Neural cell (in vitro differentiated cells): ENCODE measurements at regions not wholly inside any gene's neighbourhood (a gene's known extent, or its start where the extent isn't known, plus 50 kb on each side); places are given as distances from the start of the nearest gene placed in this dataset.

Experiments used
- EP300 ChIP-seq: fragments of 450-650 bp; conservative IDR thresholded peaks from 2 replicates; pipeline ENCODE4 v1.6.1; 2014; ENCODE audit warnings: antibody characterized with exemption, mild to moderate bottlenecking, moderate library complexity; ENCODE audit not compliant: poor library complexity, severe bottlenecking
- EZH2 ChIP-seq: fragments of 200-600, 300-800 bp; shearing (Covaris generic), sonication (generic); IDR thresholded peaks from 2 replicates; pipeline ENCODE4 v1.6.1; 2014; ENCODE audit warnings: antibody characterized with exemption, low read length, borderline replicate concordance, mild to moderate bottlenecking; ENCODE audit not compliant: insufficient read depth, poor library complexity, severe bottlenecking
- MXI1 ChIP-seq: fragments of 450-650 bp; conservative IDR thresholded peaks from 2 replicates; pipeline ENCODE4 v1.6.1; 2014; ENCODE audit warnings: antibody characterized with exemption, mild to moderate bottlenecking; ENCODE audit not compliant: poor library complexity, severe bottlenecking
- POLR2AphosphoS5 ChIP-seq: IDR thresholded peaks from 2 replicates; pipeline ENCODE4 v1.6.1; 2012
- RAD21 ChIP-seq: fragments of 450-650 bp; conservative IDR thresholded peaks from 2 replicates; pipeline ENCODE4 v1.6.1; 2014; ENCODE audit warnings: antibody characterized with exemption, mild to moderate bottlenecking, moderate library complexity
- SMC3 ChIP-seq: fragments of 450-650 bp; conservative IDR thresholded peaks from 2 replicates; pipeline ENCODE4 v1.6.1; 2014; ENCODE audit warnings: antibody characterized with exemption, mild to moderate bottlenecking, moderate library complexity; ENCODE audit not compliant: poor library complexity
- TAF1 ChIP-seq: IDR thresholded peaks from 2 replicates; pipeline ENCODE4 v1.6.1; 2012; ENCODE audit warnings: low read depth
- TF ChIP-seq, protein P1 (sequence below): fragments of 450-650 bp; IDR thresholded peaks from 2 replicates; pipeline ENCODE4 v1.5.1; 2014; ENCODE audit warnings: antibody characterized with exemption, mild to moderate bottlenecking, moderate library complexity; ENCODE audit not compliant: poor library complexity, severe bottlenecking
- TF ChIP-seq, protein P2 (sequence below): IDR thresholded peaks from 2 replicates; pipeline ENCODE4 v1.6.1; 2012; ENCODE audit warnings: borderline replicate concordance

DNA sequence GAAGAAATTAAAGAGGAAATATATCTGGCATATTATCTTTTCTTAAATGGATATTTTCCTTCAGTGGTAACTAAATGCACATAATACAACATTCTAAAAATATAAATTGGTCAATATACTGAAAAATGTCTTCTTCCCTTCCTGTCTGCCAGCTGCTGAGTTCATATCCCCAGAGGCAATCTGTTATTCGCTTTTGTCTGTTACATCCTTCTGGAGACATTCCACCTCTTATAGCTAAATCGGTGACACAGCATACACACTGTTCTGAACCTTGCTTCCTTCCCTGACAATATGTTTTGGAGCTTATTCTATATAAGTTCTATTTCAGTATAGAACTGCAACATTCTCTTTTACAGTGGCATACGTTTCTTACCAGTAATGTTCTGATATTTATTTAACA, 147.8 kb downstream of the TENT4A start:
- TF ChIP-seq EZH2 (no peak), TAF1 (no peak), EP300 (no peak), MXI1 (no peak), RAD21 (no peak), POLR2AphosphoS5 (no peak), SMC3 (no peak)
- TF ChIP-seq, protein P1, sequence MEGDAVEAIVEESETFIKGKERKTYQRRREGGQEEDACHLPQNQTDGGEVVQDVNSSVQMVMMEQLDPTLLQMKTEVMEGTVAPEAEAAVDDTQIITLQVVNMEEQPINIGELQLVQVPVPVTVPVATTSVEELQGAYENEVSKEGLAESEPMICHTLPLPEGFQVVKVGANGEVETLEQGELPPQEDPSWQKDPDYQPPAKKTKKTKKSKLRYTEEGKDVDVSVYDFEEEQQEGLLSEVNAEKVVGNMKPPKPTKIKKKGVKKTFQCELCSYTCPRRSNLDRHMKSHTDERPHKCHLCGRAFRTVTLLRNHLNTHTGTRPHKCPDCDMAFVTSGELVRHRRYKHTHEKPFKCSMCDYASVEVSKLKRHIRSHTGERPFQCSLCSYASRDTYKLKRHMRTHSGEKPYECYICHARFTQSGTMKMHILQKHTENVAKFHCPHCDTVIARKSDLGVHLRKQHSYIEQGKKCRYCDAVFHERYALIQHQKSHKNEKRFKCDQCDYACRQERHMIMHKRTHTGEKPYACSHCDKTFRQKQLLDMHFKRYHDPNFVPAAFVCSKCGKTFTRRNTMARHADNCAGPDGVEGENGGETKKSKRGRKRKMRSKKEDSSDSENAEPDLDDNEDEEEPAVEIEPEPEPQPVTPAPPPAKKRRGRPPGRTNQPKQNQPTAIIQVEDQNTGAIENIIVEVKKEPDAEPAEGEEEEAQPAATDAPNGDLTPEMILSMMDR, result no peak
- TF ChIP-seq, protein P2, sequence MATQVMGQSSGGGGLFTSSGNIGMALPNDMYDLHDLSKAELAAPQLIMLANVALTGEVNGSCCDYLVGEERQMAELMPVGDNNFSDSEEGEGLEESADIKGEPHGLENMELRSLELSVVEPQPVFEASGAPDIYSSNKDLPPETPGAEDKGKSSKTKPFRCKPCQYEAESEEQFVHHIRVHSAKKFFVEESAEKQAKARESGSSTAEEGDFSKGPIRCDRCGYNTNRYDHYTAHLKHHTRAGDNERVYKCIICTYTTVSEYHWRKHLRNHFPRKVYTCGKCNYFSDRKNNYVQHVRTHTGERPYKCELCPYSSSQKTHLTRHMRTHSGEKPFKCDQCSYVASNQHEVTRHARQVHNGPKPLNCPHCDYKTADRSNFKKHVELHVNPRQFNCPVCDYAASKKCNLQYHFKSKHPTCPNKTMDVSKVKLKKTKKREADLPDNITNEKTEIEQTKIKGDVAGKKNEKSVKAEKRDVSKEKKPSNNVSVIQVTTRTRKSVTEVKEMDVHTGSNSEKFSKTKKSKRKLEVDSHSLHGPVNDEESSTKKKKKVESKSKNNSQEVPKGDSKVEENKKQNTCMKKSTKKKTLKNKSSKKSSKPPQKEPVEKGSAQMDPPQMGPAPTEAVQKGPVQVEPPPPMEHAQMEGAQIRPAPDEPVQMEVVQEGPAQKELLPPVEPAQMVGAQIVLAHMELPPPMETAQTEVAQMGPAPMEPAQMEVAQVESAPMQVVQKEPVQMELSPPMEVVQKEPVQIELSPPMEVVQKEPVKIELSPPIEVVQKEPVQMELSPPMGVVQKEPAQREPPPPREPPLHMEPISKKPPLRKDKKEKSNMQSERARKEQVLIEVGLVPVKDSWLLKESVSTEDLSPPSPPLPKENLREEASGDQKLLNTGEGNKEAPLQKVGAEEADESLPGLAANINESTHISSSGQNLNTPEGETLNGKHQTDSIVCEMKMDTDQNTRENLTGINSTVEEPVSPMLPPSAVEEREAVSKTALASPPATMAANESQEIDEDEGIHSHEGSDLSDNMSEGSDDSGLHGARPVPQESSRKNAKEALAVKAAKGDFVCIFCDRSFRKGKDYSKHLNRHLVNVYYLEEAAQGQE, result no peak
